Spleen (tissue), 7 donors: ENCODE measurements at regions not wholly inside any gene's neighbourhood (a gene's known extent, or its start where the extent isn't known, plus 50 kb on each side); places are given as distances from the start of the nearest gene placed in this dataset.

ENCODE experiments used
- CTCF ChIP-seq, 11 experiments: fragments of 200-600 bp in 7 of 11; fragments of 450-650 bp in 4 of 11; sonication (generic) in 4 of 11; IDR thresholded peaks in 8 of 11; conservative IDR thresholded peaks in 3 of 11; 1 replicate in 7 of 11; 2 replicates in 4 of 11; pipeline versions ENCODE4 v1.4.0 to v1.8.0; 2016 to 2021; ENCODE audit warnings: antibody characterized with exemption in 11 of 11, inconsistent platforms in 4 of 11, mild to moderate bottlenecking in 1 of 11
- POLR2A ChIP-seq, 3 donors: fragments of 450-650 bp; IDR thresholded peaks; one replicate each; pipeline ENCODE4 v1.5.1; 2017; ENCODE audit warnings: antibody characterized with exemption in 3 of 3, mild to moderate bottlenecking in 1 of 3
- POLR2AphosphoS5 ChIP-seq, 3 donors: sonication (generic); formaldehyde crosslinking; IDR thresholded peaks; one replicate each; pipeline ENCODE4 v1.5.1; 2017; ENCODE audit warnings: antibody characterized with exemption in 3 of 3
- donor health status: DM: no; HTN: no; CAD: no; lungs with moderate emphysema.
- donor health status: DM: no; HTN: no; CAD: no.
- donor health status: DM: no; HTN: no; CAD: no.

- TF ChIP-seq CTCF (IDR thresholded peaks at IDR 0.05 in 8 of 11, conservative IDR thresholded peaks at IDR 0.05 in 3 of 11) (no peak), POLR2A (IDR thresholded peaks at IDR 0.05) (no peak), POLR2AphosphoS5 (IDR thresholded peaks at IDR 0.05) (no peak)
Measured at GRCh38 chr2:240245706-240246105, 105.2 kb upstream of the OTOS start.
